Upper lobe of left lung (tissue), 4 donors: ENCODE measurements at regions not wholly inside any gene's neighbourhood (a gene's known extent, or its start where the extent isn't known, plus 50 kb on each side); places are given as distances from the start of the nearest gene placed in this dataset.

ENCODE experiments used
- CTCF ChIP-seq, 6 experiments: fragments of 450-650 bp in 4 of 6; fragments of 200-600 bp in 2 of 6; sonication (generic) in 2 of 6; IDR thresholded peaks; one replicate each; pipeline ENCODE4 v1.5.1; 2016 to 2019; ENCODE audit warnings: antibody characterized with exemption in 6 of 6
- EP300 ChIP-seq, 4 donors: sonication (generic); formaldehyde crosslinking; IDR thresholded peaks; one replicate each; pipeline ENCODE4 v1.5.1; 2017; ENCODE audit warnings: antibody characterized with exemption in 4 of 4, control low read depth in 2 of 4
- POLR2A ChIP-seq, 4 donors: fragments of 450-650 bp; IDR thresholded peaks; one replicate each; pipeline ENCODE4 v1.5.1; 2016 to 2017; ENCODE audit warnings: antibody characterized with exemption in 4 of 4, mild to moderate bottlenecking in 2 of 4

- TF ChIP-seq EP300 (IDR thresholded peaks at IDR 0.05): no peak
- no peak for TF ChIP-seq POLR2A (IDR thresholded peaks at IDR 0.05)
- TF ChIP-seq CTCF (IDR thresholded peaks at IDR 0.05): no peak
These were observed 339.0 kb upstream of the CITED2 start for GRCh38 chr6:139713424-139713823.
